ENCODE measurements at regions not wholly inside any gene's neighbourhood (a gene's known extent, or its start where the extent isn't known, plus 50 kb on each side); places are given as distances from the start of the nearest gene placed in this dataset.

- DNase-seq = no peak
These were observed 697.5 kb upstream of the GRAMD2B start for GRCh38 chr5:125725691-125726090.

DNA sequence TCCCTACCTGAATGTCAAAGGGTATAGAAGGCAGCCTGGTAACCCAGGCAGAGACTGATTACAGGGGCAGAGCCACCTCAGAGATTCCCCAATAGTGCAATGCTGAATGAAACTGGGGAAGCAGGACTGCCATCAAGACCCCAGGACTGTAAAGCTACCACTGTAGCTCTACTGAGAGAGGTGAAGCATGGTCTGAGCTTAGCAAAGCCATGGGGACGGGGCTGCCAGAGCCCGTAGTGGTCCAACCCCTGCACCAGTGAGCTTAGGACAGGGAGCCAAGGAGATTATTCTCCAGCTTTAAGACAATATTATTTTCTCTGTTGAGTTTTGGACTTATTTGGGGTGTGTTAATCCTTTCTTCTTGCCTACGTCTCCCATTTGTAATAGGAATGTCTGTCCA is 679.3 kb upstream of the GRAMD2B start:
- DNase-seq = no peak

- DNase-seq = no peak
These were observed 676.3 kb upstream of the GRAMD2B start for GRCh38 chr5:125746917-125747316.

- DNase-seq = no peak
These were observed 672.9 kb upstream of the GRAMD2B start for GRCh38 chr5:125750147-125750860.

- no peak for DNase-seq
These were observed 672.4 kb upstream of the GRAMD2B start for GRCh38 chr5:125750861-125751186.

DNA sequence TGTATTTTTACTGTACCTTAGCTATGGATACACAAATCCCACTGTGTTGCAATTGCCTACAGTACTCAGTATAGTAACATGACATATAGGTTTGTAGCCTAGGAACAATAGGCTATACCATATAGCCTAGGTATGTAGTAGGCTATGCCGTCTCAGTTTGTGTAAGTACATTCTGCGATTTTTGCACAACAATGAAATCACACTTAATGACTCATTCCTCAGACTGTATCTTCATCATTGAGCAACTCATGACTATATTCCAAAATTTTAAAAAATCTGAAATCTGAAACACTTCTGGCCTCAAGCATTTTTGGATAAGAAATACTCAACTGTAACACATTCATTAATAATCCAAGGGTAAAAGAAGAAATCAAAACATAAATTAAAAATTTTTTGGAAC is 666.8 kb upstream of the GRAMD2B start:
- no peak for DNase-seq

DNA sequence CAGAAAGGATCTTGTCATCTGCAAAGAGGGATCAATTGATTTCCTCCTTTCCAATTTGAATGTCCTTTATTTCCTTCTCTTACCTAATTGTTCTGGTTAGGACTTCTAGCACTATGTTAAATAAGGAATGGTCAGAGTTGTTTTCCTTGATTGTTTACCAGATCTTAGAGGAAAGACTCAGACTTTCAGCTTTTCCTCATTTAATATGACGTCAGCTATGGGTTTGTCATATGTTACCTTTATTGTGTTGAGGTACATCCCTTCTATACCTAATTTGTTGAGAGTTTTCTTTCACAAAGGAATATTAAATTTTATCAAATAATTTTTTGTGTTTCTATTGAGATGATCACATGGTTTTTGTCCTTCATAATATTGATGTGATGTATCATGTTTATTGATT is 656.5 kb upstream of the GRAMD2B start:
- DNase-seq = no peak

DNA sequence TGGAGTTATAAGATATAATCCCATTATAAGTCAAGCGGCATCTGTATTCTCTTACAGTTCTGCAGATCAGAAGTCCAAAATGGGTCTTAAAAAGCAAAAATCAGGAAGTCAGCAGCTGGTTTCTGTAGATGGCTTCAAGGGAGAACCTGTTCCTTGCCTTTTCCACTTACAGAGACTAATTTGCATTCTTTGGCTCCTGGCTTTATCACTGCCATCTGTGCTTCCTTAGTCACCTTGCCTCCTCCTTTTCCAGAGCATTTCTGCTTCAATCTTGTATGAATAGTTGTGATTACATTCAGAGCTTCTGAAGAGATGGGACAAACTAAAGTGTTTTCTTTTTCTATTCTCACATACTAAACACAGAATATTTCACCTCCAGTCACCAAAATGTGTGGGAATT is 647.3 kb upstream of the GRAMD2B start:
- DNase-seq = no peak

DNA sequence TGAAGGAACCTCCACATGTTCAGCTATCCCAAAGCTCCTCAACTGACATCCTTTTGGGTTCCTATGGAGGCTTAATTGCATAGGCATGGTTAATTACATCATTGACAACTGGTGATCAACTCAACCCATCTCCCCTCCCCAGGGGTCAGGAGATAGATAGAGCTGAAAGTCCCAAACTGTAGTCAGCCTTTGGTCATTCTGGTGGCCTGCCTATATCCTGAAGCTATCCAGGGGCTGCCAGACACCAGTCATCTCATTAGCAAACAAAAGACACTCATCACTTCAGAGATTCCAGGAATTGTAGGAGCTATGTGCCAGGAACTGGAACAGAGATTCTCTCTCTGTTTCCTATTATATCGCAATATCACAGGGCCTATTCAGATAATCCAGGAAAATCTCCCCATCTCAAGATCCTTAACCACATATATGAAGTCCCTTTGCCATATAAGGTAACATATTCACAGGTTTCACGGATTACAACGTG is 646.5 kb upstream of the GRAMD2B start:
- DNase-seq = no peak

GRCh38 chr5:125778791-125779190 is 644.4 kb upstream of the GRAMD2B start:
- peak; percentile 27 for DNase-seq

GRCh38 chr5:125785407-125785806 is 637.8 kb upstream of the GRAMD2B start:
- no peak for DNase-seq

DNA sequence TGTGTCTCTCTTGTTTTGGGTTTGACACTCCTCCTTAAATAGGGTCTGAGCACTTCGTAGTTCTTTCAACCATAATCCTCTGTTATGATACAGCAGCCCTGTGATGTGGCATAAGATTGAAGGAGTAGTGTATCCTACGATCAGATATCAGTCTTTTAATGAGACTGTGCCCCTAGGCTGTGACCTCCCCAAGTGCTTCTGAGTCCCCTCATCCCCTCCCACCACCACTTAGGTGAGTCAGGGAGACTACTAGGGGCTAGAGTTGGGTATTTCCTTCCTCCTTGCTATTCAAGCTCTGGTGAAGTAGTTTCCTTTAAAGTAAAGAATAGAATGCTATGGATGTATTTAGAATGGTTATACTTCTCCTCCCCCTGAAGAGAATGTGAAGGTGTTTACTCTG is 637.2 kb upstream of the GRAMD2B start:
- DNase-seq = no peak

DNA sequence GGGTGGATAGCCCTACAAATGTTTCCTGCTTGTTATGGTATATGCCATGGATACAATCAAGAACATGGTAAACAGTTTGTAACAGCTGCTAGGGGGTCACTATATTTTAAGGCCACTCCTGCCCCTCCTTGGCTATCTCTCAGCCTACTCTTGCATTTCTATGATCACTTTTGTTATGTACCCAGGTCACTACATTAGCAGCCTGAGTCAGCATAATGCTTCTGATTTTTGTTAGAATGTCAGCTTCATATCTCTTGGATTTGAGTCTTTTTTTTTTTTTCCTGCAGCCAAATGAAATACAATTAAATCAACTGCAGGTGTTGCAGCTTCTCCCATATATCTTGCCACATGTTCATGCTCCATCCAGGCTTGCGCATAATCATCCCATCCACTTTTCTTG is 629.7 kb upstream of the GRAMD2B start:
- no peak for DNase-seq

DNA sequence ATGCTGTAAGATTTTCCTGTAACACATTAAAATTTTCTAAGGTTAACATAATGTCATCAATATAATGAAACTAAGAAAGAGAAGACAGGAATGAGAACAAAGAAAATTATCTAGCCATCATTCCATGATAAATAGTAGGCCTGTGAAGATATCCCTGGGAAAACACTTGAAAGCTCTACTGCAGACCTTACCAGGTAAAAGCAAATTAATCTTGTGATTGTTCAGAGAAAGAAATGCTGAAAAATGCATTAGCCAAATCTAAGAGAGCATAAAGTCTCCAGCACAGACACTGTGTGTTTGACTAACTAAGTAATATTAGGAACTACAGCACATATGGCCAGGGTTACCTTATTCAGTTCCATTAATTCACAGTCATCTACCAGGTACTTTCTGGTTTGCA is 628.3 kb upstream of the GRAMD2B start:
- no peak for DNase-seq

GRCh38 chr5:125798307-125798706 is 624.9 kb upstream of the GRAMD2B start:
- DNase-seq = no peak

GRCh38 chr5:125812651-125813050 is 610.6 kb upstream of the GRAMD2B start:
- no peak for DNase-seq

- no peak for DNase-seq
These were observed 609.8 kb upstream of the GRAMD2B start for GRCh38 chr5:125813221-125813974.

GRCh38 chr5:125814119-125814518 is 609.1 kb upstream of the GRAMD2B start:
- DNase-seq = no peak

DNA sequence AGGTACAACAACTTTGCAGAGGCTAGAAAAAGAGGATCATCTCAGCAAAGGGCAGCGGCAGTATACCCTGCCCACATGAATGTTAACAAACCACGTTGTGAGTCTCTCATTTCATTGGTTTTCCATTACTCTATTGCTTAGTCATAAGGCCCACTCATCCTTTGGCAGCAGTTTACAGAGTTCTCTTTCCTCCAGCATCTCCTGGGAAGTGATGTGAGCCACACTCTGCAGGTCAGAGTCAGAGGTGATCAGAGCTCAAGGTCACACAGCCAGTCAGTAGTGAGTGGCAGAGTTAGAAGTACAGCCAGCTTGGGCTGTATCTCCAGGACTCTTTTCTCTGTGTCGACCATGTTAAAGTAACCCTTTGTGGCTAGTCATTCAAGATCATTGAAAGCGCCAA is 599.6 kb upstream of the GRAMD2B start:
- no peak for DNase-seq

DNA sequence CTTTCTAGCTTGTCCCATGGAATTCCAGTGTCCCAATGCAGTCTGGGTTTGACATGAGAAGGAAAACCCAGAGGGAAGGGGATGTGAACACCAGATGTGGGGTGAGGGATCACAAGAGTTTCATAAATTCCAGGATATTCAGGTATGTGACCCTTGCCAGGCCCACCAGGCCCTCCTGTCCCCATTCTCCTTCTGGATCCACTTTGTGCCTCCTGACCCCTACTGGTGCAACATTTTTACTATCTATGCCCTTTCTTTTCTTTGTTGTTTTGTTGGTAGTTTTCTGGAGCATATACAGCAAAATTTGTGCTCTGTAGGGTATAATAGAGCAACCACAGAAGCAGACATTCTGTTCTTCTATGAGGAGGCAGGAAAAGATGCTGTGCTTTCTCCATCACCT is 597.0 kb upstream of the GRAMD2B start:
- no peak for DNase-seq

DNA sequence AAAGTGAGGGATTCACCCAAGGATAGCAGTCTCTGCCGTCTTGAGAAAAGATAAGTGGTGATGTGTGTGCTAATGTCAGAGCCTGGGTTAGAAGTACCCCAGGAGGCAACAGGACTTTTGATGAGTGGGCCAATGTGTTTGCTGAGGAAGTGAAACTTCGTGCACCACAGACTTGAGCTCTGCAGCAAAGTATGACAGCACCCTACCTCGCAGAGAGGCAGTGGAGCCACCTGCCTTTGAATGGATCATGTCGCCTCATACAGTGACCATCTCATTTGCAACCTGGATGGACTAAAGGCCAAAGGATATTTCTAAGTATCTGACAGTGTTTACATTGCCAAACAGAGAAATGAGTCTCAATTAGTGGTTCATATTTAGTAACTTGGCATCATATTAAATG is 593.9 kb upstream of the GRAMD2B start:
- no peak for DNase-seq

GRCh38 chr5:125833398-125833797 is 589.8 kb upstream of the GRAMD2B start:
- no peak for DNase-seq

DNA sequence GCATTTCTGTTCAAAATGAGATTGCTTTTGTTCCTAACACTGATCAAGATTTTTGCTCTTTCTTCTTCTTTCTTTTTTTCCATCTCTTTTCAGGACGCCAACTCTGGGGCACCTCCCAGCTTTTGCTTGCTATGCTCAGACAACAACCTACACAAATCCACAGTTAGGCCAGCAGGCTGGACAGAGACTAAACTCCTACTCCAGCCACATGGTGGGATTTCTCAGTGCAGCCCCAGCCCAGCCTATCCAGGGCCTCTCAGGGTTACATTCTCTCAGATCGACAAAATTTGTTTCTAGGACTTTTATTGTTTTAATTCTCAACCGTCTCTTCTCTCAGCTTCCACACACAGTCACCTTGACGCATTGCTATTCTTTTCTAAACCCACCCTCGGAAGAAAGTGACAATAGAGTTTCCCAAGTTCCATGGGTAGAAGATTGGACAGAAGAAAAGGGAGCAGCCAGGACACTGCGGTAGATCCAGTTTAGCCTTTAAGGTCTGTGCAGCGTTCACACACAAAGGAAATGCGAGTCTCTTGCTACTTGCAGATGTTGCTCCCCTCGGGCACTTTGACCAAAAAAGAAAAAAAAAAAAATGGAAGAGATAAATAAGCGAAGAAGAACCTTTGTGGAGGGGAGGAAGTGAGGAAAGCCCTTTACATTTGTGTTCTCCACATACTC is 588.6 kb upstream of the GRAMD2B start:
- DNase-seq = no peak

All from NCI-H2081 treated with DMSO at 0.1 percent for 48 hours (cell line).